Fibroblast of villous mesenchyme (primary cell): ENCODE measurements at regions not wholly inside any gene's neighbourhood (a gene's known extent, or its start where the extent isn't known, plus 50 kb on each side); places are given as distances from the start of the nearest gene placed in this dataset.
A peak's percentile ranks its signal among the peaks of the same experiment; 100 is the strongest.

ENCODE experiments used
- DNase-seq: peaks from one replicate; pipeline ENCODE4 v3.0.0-alpha.2; 2010; ENCODE audit warnings: low read depth
- H3K4me3 ChIP-seq: 2 replicates; pipeline ENCODE4 v1.5.1; 2011; ENCODE audit warnings: low read depth, mild to moderate bottlenecking, low read length
- CTCF ChIP-seq: IDR thresholded peaks from 2 replicates; pipeline ENCODE4 v1.5.1; 2012; ENCODE audit warnings: low read depth, mild to moderate bottlenecking, low read length; ENCODE audit not compliant: insufficient read depth

- DNase-seq, result no peak
- TF ChIP-seq CTCF, result no peak
- H3K4me3 ChIP-seq, result no peak overlapping the region
Observed at GRCh38 chr3:59430341-59430740, 380.5 kb upstream of the CFAP20DC start.

- DNase-seq, result no peak
- H3K4me3 ChIP-seq, result no peak overlapping the region
- TF ChIP-seq CTCF, result no peak
Observed at GRCh38 chr3:59429198-59429597, 379.4 kb upstream of the CFAP20DC start.

- TF ChIP-seq CTCF, result no peak
- peak; percentile 51 for DNase-seq
- no peak overlapping the region for H3K4me3 ChIP-seq
Observed at GRCh38 chr3:59426821-59427565, 377.2 kb upstream of the CFAP20DC start.

- DNase-seq, result no peak
- no peak for TF ChIP-seq CTCF
- H3K4me3 ChIP-seq, result no peak overlapping the region
Observed at GRCh38 chr3:59425942-59426341, 376.1 kb upstream of the CFAP20DC start.

GRCh38 chr3:59425371-59425770, 375.5 kb upstream of the CFAP20DC start:
- H3K4me3 ChIP-seq, result no peak overlapping the region
- TF ChIP-seq CTCF, result no peak
- peak; percentile 90 for DNase-seq

- peak; percentile 80 for DNase-seq
- H3K4me3 ChIP-seq, result no peak overlapping the region
- TF ChIP-seq CTCF, result no peak
Observed at GRCh38 chr3:59424268-59425010, 374.6 kb upstream of the CFAP20DC start.

- no peak for TF ChIP-seq CTCF
- H3K4me3 ChIP-seq, result no peak overlapping the region
- DNase-seq, result no peak
Observed at GRCh38 chr3:59423707-59424106, 373.9 kb upstream of the CFAP20DC start.
